Thyroid gland (tissue), 4 donors: ENCODE measurements at regions not wholly inside any gene's neighbourhood (a gene's known extent, or its start where the extent isn't known, plus 50 kb on each side); places are given as distances from the start of the nearest gene placed in this dataset.

Source experiments
- DNase-seq, 2 donors: peaks; one replicate each; pipeline ENCODE4 v3.0.0-alpha.2; 2019
- H3K27ac ChIP-seq, 3 donors: fragments of 200-600 bp; sonication (generic); 1 replicate in 2 of 3; 2 replicates in 1 of 3; pipeline ENCODE4 v1.5.1; 2016 to 2019; ENCODE audit warnings: mild to moderate bottlenecking in 1 of 3, moderate library complexity in 1 of 3
- H3K27me3 ChIP-seq: fragments of 200-600 bp; sonication (generic); one replicate; pipeline ENCODE4 v1.5.1; 2019
- H3K36me3 ChIP-seq, 2 donors: fragments of 200-600 bp; sonication (generic); one replicate each; pipeline ENCODE4 v1.5.1; 2016 to 2019
- H3K4me1 ChIP-seq, 2 donors: fragments of 200-600 bp; sonication (generic); one replicate each; pipeline ENCODE4 v1.5.1; 2017 to 2019
- H3K4me3 ChIP-seq, 3 donors: fragments of 200-600 bp; sonication (generic); replicated peaks in 1 of 3; 1 replicate in 2 of 3; 2 replicates in 1 of 3; pipeline ENCODE4 v1.5.1; 2016; ENCODE audit warnings: mild to moderate bottlenecking in 1 of 3
- H3K9me3 ChIP-seq: fragments of 200-600 bp; sonication (generic); one replicate; pipeline ENCODE4 v1.5.1; 2017
- CTCF ChIP-seq, 6 experiments: fragments of 200-600 bp in 3 of 6; fragments of 450-650 bp in 3 of 6; sonication (generic) in 3 of 6; IDR thresholded peaks; one replicate each; pipeline ENCODE4 v1.5.1; 2016 to 2019; ENCODE audit warnings: antibody characterized with exemption in 6 of 6, mild to moderate bottlenecking in 2 of 6, inconsistent platforms in 1 of 6, moderate library complexity in 1 of 6
- POLR2A ChIP-seq, 2 donors: fragments of 450-650 bp; IDR thresholded peaks; one replicate each; pipeline ENCODE4 v1.6.1; 2017; ENCODE audit warnings: antibody characterized with exemption in 2 of 2, mild to moderate bottlenecking in 2 of 2, moderate library complexity in 1 of 2
- WGBS, 2 donors: methylation state at CpG; one replicate each; pipeline ENCODE4 v1.1.5; 2017; 5-methylcytosine and 5-hydroxymethylcytosine counted together
- intact Hi-C: fragments of 100-400 bp; cut with DNase I; formaldehyde crosslinking; loops from one replicate; pipeline ENCODE4 v1.15.1; 2023

GRCh38 chr2:149814049-149814448 lies 226.5 kb upstream of the MMADHC start:
- WGBS, 2 donors = 39 to 88% methylated on average over 1 of the region's 1 CpG
- TF ChIP-seq CTCF (IDR thresholded peaks at IDR 0.05) (no peak), POLR2A (IDR thresholded peaks at IDR 0.05) (no peak)

GRCh38 chr2:149808556-149808955 lies 221.0 kb upstream of the MMADHC start:
- DNase-seq = no peak
- no peaks in the 10 kb centered on the region for H3K36me3 ChIP-seq
- intact Hi-C loops = no loop called here
- H3K4me3 ChIP-seq = no peak overlapping the region
- no peaks in the 10 kb centered on the region for H3K4me1 ChIP-seq
- H3K9me3 ChIP-seq = no peaks in the 10 kb centered on the region
- no peak for TF ChIP-seq CTCF (IDR thresholded peaks at IDR 0.05)
- no peak for TF ChIP-seq POLR2A (IDR thresholded peaks at IDR 0.05)
- WGBS, 2 donors = 78 to 86% methylated on average over 2 of the region's 2 CpGs
- H3K27ac ChIP-seq = no peak overlapping the region
- H3K27me3 ChIP-seq = no peaks in the 10 kb centered on the region

More at GRCh38 chr2:149814049-149814448, 226.5 kb upstream of the MMADHC start:
- H3K4me1 ChIP-seq = no peaks in the 10 kb centered on the region
- H3K27me3 ChIP-seq = no peaks in the 10 kb centered on the region
- H3K4me3 ChIP-seq = no peak overlapping the region
- DNase-seq = no peak
- H3K27ac ChIP-seq = no peak overlapping the region
- intact Hi-C loops = no loop called here
- H3K9me3 ChIP-seq = no peaks in the 10 kb centered on the region
- no peaks in the 10 kb centered on the region for H3K36me3 ChIP-seq

- Histone ChIP-seq H3K4me3 (no peak overlapping the region), H3K36me3 (no peaks in the 10 kb centered on the region), H3K9me3 (no peaks in the 10 kb centered on the region), H3K4me1 (no peaks in the 10 kb centered on the region), H3K27me3 (no peaks in the 10 kb centered on the region), H3K27ac (no peak overlapping the region)
- intact Hi-C loops = no loop called here
- 95 to 97% methylated on average over 2 of the region's 2 CpGs for WGBS, 2 donors
- no peak for DNase-seq
- TF ChIP-seq POLR2A (IDR thresholded peaks at IDR 0.05) (no peak), CTCF (IDR thresholded peaks at IDR 0.05) (no peak)
These were observed 219.1 kb upstream of the MMADHC start for GRCh38 chr2:149806651-149807050.

GRCh38 chr2:149800624-149801542 lies 213.3 kb upstream of the MMADHC start:
- DNase-seq = no peak

More at GRCh38 chr2:149800624-149801542, 213.3 kb upstream of the MMADHC start:
- Histone ChIP-seq H3K36me3 (no peaks in the 10 kb centered on the region), H3K27ac (no peak overlapping the region), H3K4me3 (no peak overlapping the region), H3K9me3 (no peaks in the 10 kb centered on the region), H3K27me3 (no peaks in the 10 kb centered on the region), H3K4me1 (no peaks in the 10 kb centered on the region)
- TF ChIP-seq CTCF (IDR thresholded peaks at IDR 0.05) (no peak), POLR2A (IDR thresholded peaks at IDR 0.05) (no peak)
- WGBS, 2 donors = 82 to 83% methylated on average over 7 of the region's 7 CpGs
- intact Hi-C loops = no loop called here
